ENCODE measurements at regions not wholly inside any gene's neighbourhood (a gene's known extent, or its start where the extent isn't known, plus 50 kb on each side); places are given as distances from the start of the nearest gene placed in this dataset.

DNA sequence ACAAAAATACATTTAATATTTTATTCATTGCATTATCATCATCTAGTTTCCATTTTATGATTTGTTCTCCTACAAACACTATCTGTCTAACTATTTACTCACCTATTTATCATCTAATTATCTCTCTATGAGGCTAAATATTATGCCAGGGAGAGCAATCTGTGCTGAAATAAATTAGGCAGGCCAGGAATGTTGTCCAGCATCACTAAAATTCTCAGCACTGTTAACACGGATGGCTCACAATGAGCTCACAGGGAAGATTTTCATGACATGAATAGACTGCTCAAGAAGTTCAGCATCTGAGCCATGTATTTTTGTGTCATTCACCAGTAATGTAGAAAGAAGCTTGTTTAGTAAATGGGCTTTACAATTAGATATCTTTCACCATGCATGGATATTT lies 1277.2 kb downstream of the GRIK2 start:
- BruUV-seq (replicated peaks): no TSS peak
- intact Hi-C loops (cut with micrococcal nuclease): no loop called here

More for the DNA sequence above, 1277.2 kb downstream of the GRIK2 start:
- WGBS (ENCODE audit: insufficient coverage, low coverage, missing lambda C conversion rate): 7% methylated on average over 1 of the region's 1 CpG
- Histone ChIP-seq H3K4me1 (replicated peaks in 1 of 2; ENCODE audit: control insufficient read depth in 2 of 2, insufficient read depth in 2 of 2, low read length in 2 of 2) (no peaks in the 10 kb centered on the region), H3K4me3 (no peak overlapping the region), H4K20me1 (replicated peaks; ENCODE audit: control insufficient read depth, insufficient read depth, low read length) (no peaks in the 10 kb centered on the region), H3K36me3 (ENCODE audit: control insufficient read depth, insufficient read depth, low read length) (no peaks in the 10 kb centered on the region), H3K9me1 (ENCODE audit: control insufficient read depth, insufficient read depth, low read length) (no peaks in the 10 kb centered on the region), H3K9me3 (replicated peaks; ENCODE audit: control insufficient read depth, insufficient read depth, low read depth, low read length) (no peaks in the 10 kb centered on the region; the same call in 1 of the 2 replicates), H3K27ac (ENCODE audit: extremely low read depth, low read depth, low read length) (no peak overlapping the region), H3K79me2 (ENCODE audit: control insufficient read depth, insufficient read depth, low read length) (no peaks in the 10 kb centered on the region), H2AFZ (ENCODE audit: low read depth, low read length) (no peak overlapping the region), H3K4me2 (ENCODE audit: insufficient read depth, low read length) (no peak overlapping the region), H3K27me3 (ENCODE audit: control insufficient read depth in 2 of 2, insufficient read depth in 2 of 2, low read length in 2 of 2) (no peaks in the 10 kb centered on the region), H3K9ac (ENCODE audit: insufficient read depth in 1 of 2, low read depth in 2 of 2, low read length in 2 of 2) (no peak overlapping the region)
- ChIA-PET CTCF (ENCODE audit: low intra/inter-chr PET ratio) (no interaction called here), POLR2A (no interaction called here)
- in situ Hi-C loops (cut with MboI): no loop called here
- TF ChIP-seq HIVEP1 (CRISPR knock-in tag; IDR thresholded peaks at IDR 0.05) (no peak), CREB1 (IDR thresholded peaks at IDR 0.05) (no peak), CREB1 (CRISPR knock-in tag; IDR thresholded peaks at IDR 0.05) (no peak), ZNF830 (CRISPR knock-in tag; IDR thresholded peaks at IDR 0.05) (no peak), ZNF75A (CRISPR knock-in tag; IDR thresholded peaks at IDR 0.05) (no peak), FOXJ2 (tag; IDR thresholded peaks at IDR 0.05) (no peak)
- TF ChIP-seq, protein P1, sequence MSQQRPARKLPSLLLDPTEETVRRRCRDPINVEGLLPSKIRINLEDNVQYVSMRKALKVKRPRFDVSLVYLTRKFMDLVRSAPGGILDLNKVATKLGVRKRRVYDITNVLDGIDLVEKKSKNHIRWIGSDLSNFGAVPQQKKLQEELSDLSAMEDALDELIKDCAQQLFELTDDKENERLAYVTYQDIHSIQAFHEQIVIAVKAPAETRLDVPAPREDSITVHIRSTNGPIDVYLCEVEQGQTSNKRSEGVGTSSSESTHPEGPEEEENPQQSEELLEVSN (IDR thresholded peaks at IDR 0.05; ENCODE audit: borderline replicate concordance in 1 of 2, extremely low read depth in 1 of 2, insufficient read depth in 1 of 2, insufficient read length in 1 of 2, low read depth in 1 of 2, low read length in 1 of 2, poor library complexity in 1 of 2, severe bottlenecking in 1 of 2): no peak
- TF ChIP-seq, protein P2, sequence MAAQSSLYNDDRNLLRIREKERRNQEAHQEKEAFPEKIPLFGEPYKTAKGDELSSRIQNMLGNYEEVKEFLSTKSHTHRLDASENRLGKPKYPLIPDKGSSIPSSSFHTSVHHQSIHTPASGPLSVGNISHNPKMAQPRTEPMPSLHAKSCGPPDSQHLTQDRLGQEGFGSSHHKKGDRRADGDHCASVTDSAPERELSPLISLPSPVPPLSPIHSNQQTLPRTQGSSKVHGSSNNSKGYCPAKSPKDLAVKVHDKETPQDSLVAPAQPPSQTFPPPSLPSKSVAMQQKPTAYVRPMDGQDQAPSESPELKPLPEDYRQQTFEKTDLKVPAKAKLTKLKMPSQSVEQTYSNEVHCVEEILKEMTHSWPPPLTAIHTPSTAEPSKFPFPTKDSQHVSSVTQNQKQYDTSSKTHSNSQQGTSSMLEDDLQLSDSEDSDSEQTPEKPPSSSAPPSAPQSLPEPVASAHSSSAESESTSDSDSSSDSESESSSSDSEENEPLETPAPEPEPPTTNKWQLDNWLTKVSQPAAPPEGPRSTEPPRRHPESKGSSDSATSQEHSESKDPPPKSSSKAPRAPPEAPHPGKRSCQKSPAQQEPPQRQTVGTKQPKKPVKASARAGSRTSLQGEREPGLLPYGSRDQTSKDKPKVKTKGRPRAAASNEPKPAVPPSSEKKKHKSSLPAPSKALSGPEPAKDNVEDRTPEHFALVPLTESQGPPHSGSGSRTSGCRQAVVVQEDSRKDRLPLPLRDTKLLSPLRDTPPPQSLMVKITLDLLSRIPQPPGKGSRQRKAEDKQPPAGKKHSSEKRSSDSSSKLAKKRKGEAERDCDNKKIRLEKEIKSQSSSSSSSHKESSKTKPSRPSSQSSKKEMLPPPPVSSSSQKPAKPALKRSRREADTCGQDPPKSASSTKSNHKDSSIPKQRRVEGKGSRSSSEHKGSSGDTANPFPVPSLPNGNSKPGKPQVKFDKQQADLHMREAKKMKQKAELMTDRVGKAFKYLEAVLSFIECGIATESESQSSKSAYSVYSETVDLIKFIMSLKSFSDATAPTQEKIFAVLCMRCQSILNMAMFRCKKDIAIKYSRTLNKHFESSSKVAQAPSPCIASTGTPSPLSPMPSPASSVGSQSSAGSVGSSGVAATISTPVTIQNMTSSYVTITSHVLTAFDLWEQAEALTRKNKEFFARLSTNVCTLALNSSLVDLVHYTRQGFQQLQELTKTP (IDR thresholded peaks at IDR 0.05; ENCODE audit: low read depth in 1 of 2, partially characterized antibody in 2 of 2): no peak
- DNase-seq (ENCODE audit: extremely low read depth in 1 of 4, low spot score in 3 of 4): no peak
- no peak for FAIRE-seq
- no peak for ATAC-seq
